ENCODE measurements at regions not wholly inside any gene's neighbourhood (a gene's known extent, or its start where the extent isn't known, plus 50 kb on each side); places are given as distances from the start of the nearest gene placed in this dataset.
"Not testable (repeated sequence)": the region's sequence is repeated elsewhere in the genome, so short reads cannot be mapped to it uniquely, and the experiment has no call there.

DNA sequence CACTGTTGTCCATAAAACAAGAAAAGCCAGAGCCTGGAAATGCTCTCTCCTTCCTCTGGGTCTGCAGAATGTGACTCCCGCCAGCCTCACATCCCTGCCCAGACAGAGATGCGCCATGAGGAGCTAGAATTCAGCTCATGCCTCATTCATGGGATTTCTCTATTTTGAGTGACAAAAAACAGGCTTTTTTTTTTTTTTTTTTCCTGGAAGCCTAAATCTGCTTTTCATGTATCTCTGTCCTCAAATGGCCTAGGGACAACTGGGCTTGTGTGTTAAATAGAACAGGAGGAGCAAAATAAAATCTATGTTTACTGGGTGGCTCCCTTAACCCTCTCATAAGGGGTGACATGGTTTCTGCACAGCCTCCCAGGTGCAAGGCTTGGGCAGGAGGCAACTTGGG lies 679.7 kb upstream of the AUTS2 start:
- DNase-seq (ENCODE audit: low spot score): no peak

- DNase-seq (ENCODE audit: low spot score): no peak
Measured at GRCh38 chr7:68922850-68923249, 675.4 kb upstream of the AUTS2 start.

GRCh38 chr7:68925241-68925640 lies 673.0 kb upstream of the AUTS2 start:
- no peak for DNase-seq (ENCODE audit: low spot score)

DNA sequence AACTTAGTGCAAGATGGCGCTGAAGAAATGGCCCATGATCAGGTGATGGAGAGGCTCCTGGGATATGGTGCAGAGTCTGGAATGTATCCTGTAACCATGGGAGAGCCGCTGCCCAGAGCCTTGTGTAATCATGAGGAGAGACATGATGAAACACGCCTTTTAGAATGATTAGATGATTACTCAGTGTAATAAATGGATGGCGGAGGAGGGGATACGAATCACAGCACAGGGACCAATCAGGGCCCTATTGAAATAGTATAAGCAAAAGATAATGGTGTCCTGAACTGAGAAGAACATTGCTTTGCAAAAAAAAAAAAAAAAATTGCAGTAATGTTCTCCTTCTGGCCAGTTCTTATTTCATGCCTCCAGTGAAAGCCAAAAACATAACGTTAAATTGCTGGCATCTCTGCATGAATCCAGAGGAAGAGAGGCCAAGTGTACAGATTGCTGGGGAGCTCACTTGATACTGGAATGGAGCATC lies 668.5 kb upstream of the AUTS2 start:
- no peak for DNase-seq (ENCODE audit: low spot score)

GRCh38 chr7:68936471-68937035 lies 661.7 kb upstream of the AUTS2 start:
- DNase-seq (ENCODE audit: low spot score): no peak

DNA sequence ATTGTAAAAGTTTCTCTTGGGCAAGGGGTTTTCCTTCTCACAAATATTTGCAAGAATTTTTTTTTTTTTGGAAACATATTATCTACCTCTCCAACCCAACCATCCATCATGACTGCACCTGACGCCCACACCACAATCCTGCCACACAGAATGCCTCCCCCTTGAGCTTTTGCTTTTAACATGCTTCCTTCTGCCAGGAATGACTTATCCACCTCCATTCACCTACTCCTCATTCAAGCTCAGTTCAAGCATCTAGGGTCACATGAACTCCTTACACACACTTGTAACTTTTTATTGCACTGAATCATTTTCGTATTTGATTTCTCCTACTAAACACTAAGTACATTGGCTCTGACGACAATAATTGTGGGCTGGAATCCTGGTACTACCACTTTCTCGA lies 660.1 kb upstream of the AUTS2 start:
- no peak for DNase-seq (ENCODE audit: low spot score)

DNA sequence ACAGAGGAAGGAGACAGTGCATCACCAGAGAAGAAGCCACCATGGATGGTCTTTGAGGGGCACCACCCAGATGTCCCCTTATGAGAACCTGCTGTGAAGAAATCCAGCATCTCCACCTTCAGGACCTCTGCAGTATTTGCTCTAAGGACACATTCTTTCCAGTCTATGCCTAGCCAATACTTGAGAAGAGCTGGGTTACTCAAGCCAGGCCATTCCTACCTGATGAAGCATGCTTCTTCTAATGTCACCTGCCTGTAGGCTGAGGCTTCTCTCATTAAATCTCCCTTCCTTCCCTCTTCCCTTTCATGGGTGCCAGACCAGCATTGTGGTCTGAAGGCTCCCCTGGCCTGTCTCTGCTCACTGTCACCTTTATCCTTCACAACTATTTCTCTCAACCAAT lies 654.5 kb upstream of the AUTS2 start:
- DNase-seq (ENCODE audit: low spot score): no peak

DNA sequence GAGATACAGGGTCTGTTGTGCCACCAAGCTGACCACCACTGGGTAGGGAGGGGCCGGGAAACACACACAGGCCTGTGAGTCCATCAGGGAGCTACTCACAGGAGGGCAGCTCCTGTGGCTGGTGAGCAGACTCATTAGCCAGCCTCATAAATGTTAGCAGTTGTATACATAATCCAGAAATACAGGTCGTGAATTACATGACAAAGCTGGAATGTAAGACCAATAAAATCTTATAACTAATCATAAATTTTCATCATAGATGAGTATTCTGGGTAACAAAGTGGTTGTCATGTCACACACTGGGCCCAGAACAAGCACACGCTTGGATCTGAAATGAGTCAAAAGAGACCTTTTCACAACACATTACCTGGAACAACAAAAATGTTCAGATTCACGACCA lies 642.6 kb upstream of the AUTS2 start:
- no peak for DNase-seq (ENCODE audit: low spot score)

- no peak for DNase-seq (ENCODE audit: low spot score)
Measured at GRCh38 chr7:68958571-68958970, 639.7 kb upstream of the AUTS2 start.

GRCh38 chr7:68963552-68963951 lies 634.7 kb upstream of the AUTS2 start:
- no peak for DNase-seq (ENCODE audit: low spot score)

- DNase-seq (ENCODE audit: low spot score): no peak
Measured at GRCh38 chr7:68964060-68964459, 634.2 kb upstream of the AUTS2 start.

DNA sequence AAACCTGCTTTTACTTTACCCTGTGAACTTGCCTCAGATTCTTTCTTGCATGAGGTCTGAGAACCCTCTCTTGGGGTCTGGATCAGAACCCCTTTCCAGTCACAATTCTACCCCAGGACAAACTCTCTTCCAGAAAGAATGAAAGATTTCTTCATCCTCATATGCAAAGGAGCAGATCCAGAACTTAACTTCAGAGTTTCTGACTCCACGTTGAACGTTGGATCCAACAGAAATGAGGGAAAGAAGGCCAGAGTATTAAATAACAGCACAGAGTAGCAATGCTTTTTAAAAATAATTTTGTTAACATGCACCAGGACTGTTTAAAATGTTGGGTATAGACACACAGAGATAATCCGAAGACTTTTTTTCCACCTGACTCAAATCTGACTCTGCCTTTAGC lies 632.9 kb upstream of the AUTS2 start:
- no peak for DNase-seq (ENCODE audit: low spot score)

DNA sequence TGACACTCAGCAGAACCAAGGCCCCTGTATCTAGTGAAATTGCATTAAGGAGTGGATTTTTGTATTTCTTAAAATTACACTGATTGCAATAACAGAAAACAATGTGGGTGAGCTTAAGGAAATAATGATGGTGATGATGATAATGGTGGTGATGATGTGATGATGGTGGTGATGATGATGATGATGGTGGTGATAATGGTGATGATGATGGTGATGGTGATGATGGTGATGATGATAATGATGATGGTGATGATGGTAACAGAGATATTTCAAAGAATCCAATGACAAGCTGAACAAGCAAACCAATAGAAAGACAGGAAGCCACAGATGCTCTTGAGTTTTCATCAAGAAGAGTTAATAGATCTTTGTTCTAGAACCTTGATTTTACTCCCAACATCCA lies 630.7 kb upstream of the AUTS2 start:
- no peak for DNase-seq (ENCODE audit: low spot score)

- DNase-seq (ENCODE audit: low spot score): no peak
Measured at GRCh38 chr7:68969571-68969970, 628.7 kb upstream of the AUTS2 start.

DNA sequence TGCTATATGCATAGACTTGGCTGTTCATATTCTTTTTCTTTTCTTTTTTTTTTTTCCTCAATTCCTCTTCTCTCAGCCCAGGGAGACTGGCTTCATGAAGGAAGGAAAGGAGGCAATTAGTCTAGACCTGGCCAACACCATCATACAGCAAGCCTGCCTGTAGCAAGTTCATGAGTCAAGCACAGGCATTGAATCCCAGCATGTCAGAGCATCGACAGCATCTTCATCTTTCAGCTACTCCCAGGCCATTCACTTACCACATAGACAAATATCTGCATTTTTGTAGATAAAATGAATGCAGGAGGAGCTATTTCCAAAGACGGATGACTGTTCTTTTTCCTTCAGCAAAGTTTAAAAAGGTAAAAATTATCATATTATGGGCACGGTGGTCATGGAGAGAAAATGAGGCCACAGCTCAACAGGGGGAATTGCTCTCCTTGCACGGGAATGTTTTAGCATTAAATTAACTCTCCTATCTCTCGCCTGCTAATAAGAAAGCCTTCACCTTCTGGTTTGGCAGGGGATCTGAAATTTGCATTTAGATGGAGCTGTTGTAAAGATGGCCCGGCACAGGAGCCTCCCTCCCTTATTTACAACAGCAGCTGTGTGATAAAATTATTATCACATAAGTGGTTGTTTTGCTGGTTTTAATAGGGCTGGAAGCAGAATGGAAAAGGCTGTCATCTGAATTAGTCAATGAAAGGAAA lies 626.5 kb upstream of the AUTS2 start:
- no peak for DNase-seq (ENCODE audit: low spot score)

DNA sequence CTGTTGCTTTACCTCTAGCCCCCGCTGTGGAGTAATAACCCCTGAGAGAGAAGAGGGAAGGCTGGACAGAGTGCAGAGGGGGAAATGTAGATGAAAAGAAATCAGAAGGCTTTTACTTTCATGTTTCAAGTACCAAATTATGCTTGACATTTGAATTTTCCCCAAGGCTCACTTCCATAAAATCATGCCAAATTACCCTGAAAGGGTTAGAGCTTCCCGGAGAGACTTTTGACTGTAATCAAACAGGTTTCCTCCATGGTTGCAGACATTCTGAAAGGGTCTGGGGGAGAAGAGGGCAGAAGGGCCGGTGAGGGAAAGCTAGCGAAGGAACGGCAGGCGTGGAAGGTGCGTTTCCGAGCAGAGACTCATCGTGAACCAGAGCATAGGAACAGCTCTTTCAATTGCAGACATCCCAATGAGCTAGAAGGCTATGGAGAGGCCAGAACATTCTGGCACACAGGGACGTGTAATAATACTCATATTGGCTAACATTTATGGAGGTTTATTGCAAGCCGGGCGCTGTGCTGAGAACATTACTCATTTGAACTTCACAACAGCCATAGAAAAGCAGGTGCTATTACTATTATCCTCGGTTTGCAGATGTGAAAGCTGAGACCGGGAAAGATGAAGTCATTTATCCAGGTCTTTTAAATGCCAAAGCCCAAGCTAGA lies 620.8 kb upstream of the AUTS2 start:
- no peak for DNase-seq (ENCODE audit: low spot score)

DNA sequence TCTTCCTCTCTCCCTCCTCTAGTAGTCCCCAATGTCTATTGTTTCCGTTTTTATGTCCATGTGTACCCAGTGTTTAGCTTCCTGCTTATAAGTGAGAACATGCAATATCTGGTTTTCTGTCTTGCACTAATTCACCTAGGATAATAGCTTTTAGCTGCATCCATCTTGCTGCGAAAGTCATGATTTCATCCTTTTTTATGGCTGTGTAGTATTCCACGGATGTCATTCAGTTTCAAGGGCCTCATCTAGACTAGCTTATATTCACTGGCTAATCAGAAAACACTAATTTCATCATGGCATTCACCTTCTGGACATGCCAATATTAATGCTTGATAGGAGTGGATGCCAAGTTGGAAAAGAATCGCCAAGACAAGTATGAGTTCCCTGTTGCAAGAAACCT lies 619.6 kb upstream of the AUTS2 start:
- no peak for DNase-seq (ENCODE audit: low spot score)

DNA sequence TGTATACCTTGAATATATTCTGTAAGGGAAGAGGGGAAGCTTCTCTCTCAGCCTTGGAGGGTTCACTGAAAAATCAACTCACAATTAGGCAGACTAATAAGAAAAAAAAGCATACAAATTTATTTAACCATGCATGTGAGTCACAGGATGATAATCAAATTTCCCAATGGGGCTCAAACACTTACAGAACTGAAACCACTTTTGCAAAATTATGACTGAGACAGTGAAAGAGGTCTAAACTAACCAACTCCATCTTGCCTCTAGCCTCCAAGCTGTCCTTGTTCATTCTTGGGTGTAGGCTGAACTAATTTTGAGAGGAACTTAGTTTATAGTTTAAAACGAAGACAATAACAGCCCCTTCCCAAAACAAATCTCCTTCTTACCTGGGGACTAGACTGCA lies 618.3 kb upstream of the AUTS2 start:
- DNase-seq (ENCODE audit: low spot score): no peak

- not testable (repeated sequence) for DNase-seq (ENCODE audit: low spot score)
Measured at GRCh38 chr7:68980432-68980831, 617.8 kb upstream of the AUTS2 start.

GRCh38 chr7:68984306-68984705 lies 614.0 kb upstream of the AUTS2 start:
- no peak for DNase-seq (ENCODE audit: low spot score)

DNA sequence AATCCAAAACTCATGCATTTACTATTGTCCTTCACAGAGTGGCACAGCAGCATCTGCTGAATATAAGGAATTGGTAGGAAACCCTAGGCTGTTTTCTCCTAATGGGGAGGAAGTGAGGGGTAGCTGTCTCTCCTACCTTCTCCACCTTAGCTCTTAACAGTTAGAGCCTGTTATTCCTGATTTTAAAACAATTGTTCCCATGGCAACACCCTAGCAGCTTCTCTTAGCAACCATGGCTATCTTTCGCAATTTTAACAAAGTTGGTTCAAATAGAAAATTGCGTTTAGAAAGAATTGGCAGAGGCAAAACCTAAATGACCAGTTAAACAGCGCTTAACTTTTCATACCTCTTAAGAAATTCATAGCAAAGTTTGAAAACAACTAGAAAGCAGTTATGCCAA lies 603.4 kb upstream of the AUTS2 start:
- DNase-seq (ENCODE audit: low spot score): no peak

- DNase-seq (ENCODE audit: low spot score): no peak
Measured at GRCh38 chr7:68998136-68998535, 600.1 kb upstream of the AUTS2 start.

- no peak for DNase-seq (ENCODE audit: low spot score)
Measured at GRCh38 chr7:69002416-69002815, 595.9 kb upstream of the AUTS2 start.

GRCh38 chr7:69012149-69012548 lies 586.1 kb upstream of the AUTS2 start:
- DNase-seq (ENCODE audit: low spot score): no peak

All from ecto neural progenitor cell (in vitro differentiated cells).